ENCODE measurements at regions not wholly inside any gene's neighbourhood (a gene's known extent, or its start where the extent isn't known, plus 50 kb on each side); places are given as distances from the start of the nearest gene placed in this dataset.

GRCh38 chr14:36005670-36006069 lies 170.9 kb downstream of the PTCSC3 start:
- Mint-ChIP-seq H3K9me3 (ENCODE audit: unreplicated experiment) (no peaks in the 10 kb centered on the region), H3K27me3 (ENCODE audit: low read depth, unreplicated experiment) (peaks cover 3% of the 10 kb centered on the region), H3K4me1 (ENCODE audit: low read depth, unreplicated experiment) (peaks cover 4% of the 10 kb centered on the region), H3K27ac (ENCODE audit: unreplicated experiment) (no peak overlapping the region), H3K4me3 (ENCODE audit: unreplicated experiment) (no peak overlapping the region), H3K36me3 (ENCODE audit: low read depth, unreplicated experiment) (no peaks in the 10 kb centered on the region)
- no peak overlapping the region for H3K4me3 ChIP-seq (ENCODE audit: insufficient read depth, low read depth, low read length)
- TF ChIP-seq CTCF (IDR thresholded peaks at IDR 0.05; ENCODE audit: insufficient read depth, low read depth, low read length) (no peak), EZH2 (IDR thresholded peaks at IDR 0.05; ENCODE audit: insufficient read depth, low read length) (no peak)
- no peaks in the 10 kb centered on the region for H3K36me3 ChIP-seq (ENCODE audit: insufficient read depth, low read length)
- H4K20me1 ChIP-seq (ENCODE audit: insufficient read depth, low read length): no peaks in the 10 kb centered on the region
- H3K9me3 ChIP-seq (ENCODE audit: insufficient read depth, low read depth, low read length): no peaks in the 10 kb centered on the region
- no peaks in the 10 kb centered on the region for H3K4me1 ChIP-seq (ENCODE audit: insufficient read depth, low read length)
- H3K27ac ChIP-seq (ENCODE audit: low read depth, low read length): no peak overlapping the region
- H3K79me2 ChIP-seq (ENCODE audit: insufficient read depth, low read length): no peaks in the 10 kb centered on the region
- FAIRE-seq (no peak), DNase-seq (ENCODE audit: low read depth) (no peak)
- no peak overlapping the region for H3K4me2 ChIP-seq (ENCODE audit: low read length)
- no peak overlapping the region for H2AFZ ChIP-seq (ENCODE audit: low read depth, low read length)
- no peak overlapping the region for H3K9ac ChIP-seq (ENCODE audit: low read length)
- H3K27me3 ChIP-seq (ENCODE audit: insufficient read depth, low read length): no peaks in the 10 kb centered on the region

- Histone ChIP-seq H2AFZ (ENCODE audit: low read depth, low read length) (no peak overlapping the region), H4K20me1 (ENCODE audit: insufficient read depth, low read length) (no peaks in the 10 kb centered on the region), H3K27ac (ENCODE audit: low read depth, low read length) (no peak overlapping the region), H3K4me1 (ENCODE audit: insufficient read depth, low read length) (no peaks in the 10 kb centered on the region), H3K4me3 (ENCODE audit: insufficient read depth, low read depth, low read length) (no peak overlapping the region), H3K79me2 (ENCODE audit: insufficient read depth, low read length) (no peaks in the 10 kb centered on the region), H3K36me3 (ENCODE audit: insufficient read depth, low read length) (no peaks in the 10 kb centered on the region), H3K9ac (ENCODE audit: low read length) (no peak overlapping the region), H3K4me2 (ENCODE audit: low read length) (no peak overlapping the region), H3K27me3 (ENCODE audit: insufficient read depth, low read length) (no peaks in the 10 kb centered on the region), H3K9me3 (ENCODE audit: insufficient read depth, low read depth, low read length) (no peaks in the 10 kb centered on the region)
- TF ChIP-seq EZH2 (IDR thresholded peaks at IDR 0.05; ENCODE audit: insufficient read depth, low read length) (no peak), CTCF (IDR thresholded peaks at IDR 0.05; ENCODE audit: insufficient read depth, low read depth, low read length) (no peak)
- no peak for DNase-seq (ENCODE audit: low read depth)
- Mint-ChIP-seq H3K4me1 (ENCODE audit: low read depth, unreplicated experiment) (peaks cover 2% of the 10 kb centered on the region), H3K27me3 (ENCODE audit: low read depth, unreplicated experiment) (peaks cover 3% of the 10 kb centered on the region), H3K9me3 (ENCODE audit: unreplicated experiment) (no peaks in the 10 kb centered on the region), H3K4me3 (ENCODE audit: unreplicated experiment) (no peak overlapping the region), H3K27ac (ENCODE audit: unreplicated experiment) (no peak overlapping the region), H3K36me3 (ENCODE audit: low read depth, unreplicated experiment) (no peaks in the 10 kb centered on the region)
- FAIRE-seq: no peak
Measured at GRCh38 chr14:36001936-36002335, 174.6 kb downstream of the PTCSC3 start.

GRCh38 chr14:35999294-35999693 lies 173.2 kb downstream of the BRMS1L start:
- Histone ChIP-seq H4K20me1 (ENCODE audit: insufficient read depth, low read length) (no peaks in the 10 kb centered on the region), H3K27ac (ENCODE audit: low read depth, low read length) (no peak overlapping the region), H3K79me2 (ENCODE audit: insufficient read depth, low read length) (no peaks in the 10 kb centered on the region), H2AFZ (ENCODE audit: low read depth, low read length) (no peak overlapping the region), H3K4me2 (ENCODE audit: low read length) (no peak overlapping the region), H3K4me1 (ENCODE audit: insufficient read depth, low read length) (no peaks in the 10 kb centered on the region), H3K4me3 (ENCODE audit: insufficient read depth, low read depth, low read length) (no peak overlapping the region), H3K36me3 (ENCODE audit: insufficient read depth, low read length) (no peaks in the 10 kb centered on the region), H3K27me3 (ENCODE audit: insufficient read depth, low read length) (no peaks in the 10 kb centered on the region), H3K9ac (ENCODE audit: low read length) (no peak overlapping the region), H3K9me3 (ENCODE audit: insufficient read depth, low read depth, low read length) (no peaks in the 10 kb centered on the region)
- no peak for FAIRE-seq
- no peaks in the 10 kb centered on the region for H3K4me1 Mint-ChIP-seq (ENCODE audit: low read depth, unreplicated experiment)
- no peak overlapping the region for H3K4me3 Mint-ChIP-seq (ENCODE audit: unreplicated experiment)
- no peak for DNase-seq (ENCODE audit: low read depth)
- TF ChIP-seq EZH2 (IDR thresholded peaks at IDR 0.05; ENCODE audit: insufficient read depth, low read length) (no peak), CTCF (IDR thresholded peaks at IDR 0.05; ENCODE audit: insufficient read depth, low read depth, low read length) (no peak)
- H3K27ac Mint-ChIP-seq (ENCODE audit: unreplicated experiment): no peak overlapping the region
- H3K9me3 Mint-ChIP-seq (ENCODE audit: unreplicated experiment): no peaks in the 10 kb centered on the region
- peaks cover 3% of the 10 kb centered on the region for H3K27me3 Mint-ChIP-seq (ENCODE audit: low read depth, unreplicated experiment)
- no peaks in the 10 kb centered on the region for H3K36me3 Mint-ChIP-seq (ENCODE audit: low read depth, unreplicated experiment)

Measured in astrocyte (in vitro differentiated cells and primary cell).